GM23338 (cell line): ENCODE measurements at regions not wholly inside any gene's neighbourhood (a gene's known extent, or its start where the extent isn't known, plus 50 kb on each side); places are given as distances from the start of the nearest gene placed in this dataset.

Experiments used
- ATAC-seq: fragments of 200-7000 bp; cut with Tn5 transposase; 3 replicates; pipeline ENCODE4 v1.9.1; 2020
- DNase-seq: peaks from one replicate; pipeline ENCODE4 v3.0.0-alpha.2; 2015; ENCODE audit warnings: low spot score
- H2AFZ ChIP-seq: fragments of 200-600 bp; sonication (generic); 2 replicates; pipeline ENCODE4 v1.8.0; 2016; ENCODE audit warnings: antibody characterized with exemption, mild to moderate bottlenecking, moderate library complexity
- H3F3A ChIP-seq: fragments of 200-600 bp; sonication (generic); replicated peaks from 2 replicates; pipeline ENCODE4 v1.8.0; 2017; ENCODE audit warnings: antibody characterized with exemption, mixed run types, low read depth
- H3K27ac ChIP-seq: fragments of 200-600 bp; sonication (generic); 2 replicates; pipeline ENCODE4 v1.6.1; 2016; ENCODE audit warnings: low read depth
- H3K27me3 ChIP-seq: fragments of 200-600 bp; sonication (generic); 2 replicates; pipeline ENCODE4 v1.8.0; 2016; ENCODE audit warnings: mild to moderate bottlenecking, mixed run types, moderate library complexity; ENCODE audit not compliant: insufficient read depth
- H3K36me3 ChIP-seq: fragments of 200-600 bp; sonication (generic); 2 replicates; pipeline ENCODE4 v1.8.0; 2016; ENCODE audit warnings: mild to moderate bottlenecking; ENCODE audit not compliant: insufficient read depth
- H3K4me1 ChIP-seq: fragments of 200-600 bp; sonication (generic); 2 replicates; pipeline ENCODE4 v1.8.0; 2016; ENCODE audit warnings: mild to moderate bottlenecking, moderate library complexity; ENCODE audit not compliant: insufficient read depth
- H3K4me2 ChIP-seq: fragments of 200-600 bp; sonication (generic); 2 replicates; pipeline ENCODE4 v1.7.1; 2017; ENCODE audit warnings: mixed run types
- H3K4me3 ChIP-seq: fragments of 200-600 bp; sonication (generic); 2 replicates; pipeline ENCODE4 v1.6.1; 2016; ENCODE audit warnings: mixed run types
- H3K79me2 ChIP-seq: fragments of 200-600 bp; sonication (generic); replicated peaks from 2 replicates; pipeline ENCODE4 v1.8.0; 2017; ENCODE audit warnings: mild to moderate bottlenecking; ENCODE audit not compliant: insufficient read depth
- H3K9me2 ChIP-seq: fragments of 200-600 bp; sonication (generic); 2 replicates; pipeline ENCODE4 v1.8.0; 2017; ENCODE audit not compliant: insufficient read depth
- H4K20me1 ChIP-seq: fragments of 200-600 bp; sonication (generic); replicated peaks from 2 replicates; pipeline ENCODE4 v1.8.0; 2017; ENCODE audit warnings: mild to moderate bottlenecking; ENCODE audit not compliant: insufficient read depth
- H3K27ac Mint-ChIP-seq: 2 replicates; pipeline ENCODE4 v1.8.0; 2020; ENCODE audit warnings: inconsistent platforms, mild to moderate bottlenecking, moderate library complexity, mixed read lengths
- H3K27me3 Mint-ChIP-seq: 3 replicates; pipeline ENCODE4 v1.8.0; 2022; ENCODE audit warnings: low read depth, mild to moderate bottlenecking, moderate library complexity, mixed read lengths, inconsistent platforms; ENCODE audit not compliant: insufficient read depth, poor library complexity
- H3K36me3 Mint-ChIP-seq: 3 replicates; pipeline ENCODE4 v1.8.0; 2021; ENCODE audit warnings: low read depth, mild to moderate bottlenecking, inconsistent platforms, moderate library complexity, mixed read lengths
- H3K4me1 Mint-ChIP-seq: 3 replicates; pipeline ENCODE4 v1.8.0; 2020; ENCODE audit warnings: mild to moderate bottlenecking, inconsistent platforms, mixed read lengths
- H3K4me3 Mint-ChIP-seq: 3 replicates; pipeline ENCODE4 v1.8.0; 2021; ENCODE audit warnings: moderate library complexity, mild to moderate bottlenecking, inconsistent platforms, mixed read lengths
- H3K9me3 Mint-ChIP-seq: 3 replicates; pipeline ENCODE4 v1.8.0; 2020; ENCODE audit warnings: moderate library complexity, mild to moderate bottlenecking, inconsistent platforms, mixed read lengths
- CREB1 ChIP-seq: fragments of 250-450 bp; sonication (Bioruptor Pico); IDR thresholded peaks from 2 replicates; pipeline ENCODE4 v1.5.0; 2020; ENCODE audit warnings: low read depth, mild to moderate bottlenecking, moderate library complexity
- CTCF ChIP-seq, 2 experiments: fragments of 200-600 bp in 1 of 2; sonication (generic) in 1 of 2; conservative IDR thresholded peaks; 2 replicates each; pipeline versions ENCODE4 v1.5.1 to v1.6.1; 2016 to 2017; ENCODE audit warnings: antibody characterized with exemption in 2 of 2, low read depth in 2 of 2, mild to moderate bottlenecking in 2 of 2, moderate library complexity in 1 of 2
- ETS1 ChIP-seq: IDR thresholded peaks from 2 replicates; pipeline ENCODE4 v1.6.1; 2016; ENCODE audit warnings: antibody characterized with exemption
- EZH2 ChIP-seq: fragments of 200-600 bp; sonication (generic); IDR thresholded peaks from one replicate; pipeline ENCODE4 v1.8.0; 2017; ENCODE audit warnings: antibody characterized with exemption, mild to moderate bottlenecking, low read depth; ENCODE audit not compliant: unreplicated experiment
- EZH2phosphoT487 ChIP-seq: fragments of 200-600 bp; sonication (generic); IDR thresholded peaks from one replicate; pipeline ENCODE4 v1.8.1; 2018; ENCODE audit warnings: antibody characterized with exemption; ENCODE audit not compliant: unreplicated experiment
- JUNB ChIP-seq: IDR thresholded peaks from one replicate; pipeline ENCODE4 v1.6.1; 2016; ENCODE audit warnings: antibody characterized with exemption; ENCODE audit not compliant: unreplicated experiment
- NANOG ChIP-seq: IDR thresholded peaks from 2 replicates; pipeline ENCODE4 v1.6.1; 2016; ENCODE audit warnings: antibody characterized with exemption, borderline replicate concordance
- POLR2AphosphoS5 ChIP-seq: IDR thresholded peaks from 2 replicates; pipeline ENCODE4 v1.6.1; 2016; ENCODE audit warnings: antibody characterized with exemption, low read depth
- REST ChIP-seq: IDR thresholded peaks from one replicate; pipeline ENCODE4 v1.6.1; 2018; ENCODE audit warnings: antibody characterized with exemption; ENCODE audit not compliant: unreplicated experiment
- STAT1 ChIP-seq: IDR thresholded peaks from one replicate; pipeline ENCODE4 v1.6.1; 2016; ENCODE audit warnings: antibody characterized with exemption; ENCODE audit not compliant: unreplicated experiment
- ZNF114 ChIP-seq: fragments of 250-450 bp; sonication (Bioruptor Pico); IDR thresholded peaks from 2 replicates; pipeline ENCODE4 v1.5.0; 2020; ENCODE audit warnings: mild to moderate bottlenecking, moderate library complexity
- ZNF331 ChIP-seq: fragments of 250-450 bp; sonication (Bioruptor Pico); IDR thresholded peaks from 2 replicates; pipeline ENCODE4 v1.5.0; 2020; ENCODE audit warnings: low read depth, mild to moderate bottlenecking, moderate library complexity

- Mint-ChIP-seq H3K4me3 (no peak overlapping the region), H3K27ac (no peak overlapping the region)
Measured at GRCh38 chr5:138658676-138659075, 83.5 kb upstream of the HSPA9 start.

More at GRCh38 chr5:138658676-138659075, 83.5 kb upstream of the HSPA9 start:
- Mint-ChIP-seq H3K27me3 (peaks cover 4% of the 10 kb centered on the region), H3K9me3 (no peaks in the 10 kb centered on the region; the same call in 2 of the 3 replicates), H3K36me3 (no peaks in the 10 kb centered on the region), H3K4me1 (peaks cover 30% of the 10 kb centered on the region)
- Histone ChIP-seq H3K9me2 (no peaks in the 10 kb centered on the region), H3K4me2 (no peak overlapping the region), H3K27me3 (no peaks in the 10 kb centered on the region), H2AFZ (peak overlapping the region; percentile 63; the same call in 1 of the 2 replicates), H3K27ac (no peak overlapping the region), H3F3A (no peaks in the 10 kb centered on the region), H3K4me1 (no peaks in the 10 kb centered on the region; the same call in 1 of the 2 replicates), H3K79me2 (no peaks in the 10 kb centered on the region), H3K4me3 (no peak overlapping the region), H4K20me1 (no peaks in the 10 kb centered on the region), H3K36me3 (no peaks in the 10 kb centered on the region)
- TF ChIP-seq EZH2: no peak
- TF ChIP-seq CTCF (conservative IDR thresholded peaks at IDR 0.05; ENCODE audit: low read depth in 2 of 2): no peak
- TF ChIP-seq NANOG: no peak
- no peak for TF ChIP-seq JUNB
- TF ChIP-seq REST: no peak
- no peak for TF ChIP-seq CREB1 (CRISPR knock-in tag)
- TF ChIP-seq STAT1: no peak
- no peak for TF ChIP-seq ETS1
- TF ChIP-seq ZNF114: no peak
- no peak for TF ChIP-seq EZH2phosphoT487
- no peak for TF ChIP-seq ZNF331
- no peak for TF ChIP-seq POLR2AphosphoS5
- ATAC-seq: no peak
- no peak for DNase-seq
